ACHN (cell line): ENCODE measurements at regions not wholly inside any gene's neighbourhood (a gene's known extent, or its start where the extent isn't known, plus 50 kb on each side); places are given as distances from the start of the nearest gene placed in this dataset.
"Not testable (repeated sequence)": the region's sequence is repeated elsewhere in the genome, so short reads cannot be mapped to it uniquely, and the experiment has no call there.

Experiments used
- DNase-seq: peaks from one replicate; pipeline ENCODE4 v3.0.0-alpha.2; 2015
- in situ Hi-C: cut with HindIII; loops from 2 replicates; pipeline ENCODE4 v1.10.0; 2017; ENCODE audit warnings: low sequenced_read_pairs, low pct_ligation_motif_present, low pct_unique_long_range_greater_than_20kb

DNA sequence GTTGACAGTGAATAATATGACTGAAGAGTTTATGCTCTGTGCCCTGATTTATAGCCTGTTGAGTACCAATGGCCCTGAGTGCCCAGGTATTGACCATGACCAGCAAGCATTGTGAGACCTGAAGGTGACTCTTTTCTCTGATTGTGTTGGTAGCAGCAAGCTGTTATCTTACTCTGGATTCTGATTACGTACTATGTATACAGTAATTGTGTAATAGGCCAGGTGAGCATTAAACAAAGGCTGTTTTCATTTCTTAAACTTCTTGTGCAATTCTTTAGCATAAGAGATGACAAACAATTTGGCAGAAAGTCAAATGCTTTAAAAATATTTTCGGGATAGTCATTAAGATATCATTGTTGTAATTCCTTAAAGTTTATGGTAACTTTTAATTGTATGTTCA is 111.7 kb upstream of the PTPRK start:
- DNase-seq, result no peak
- in situ Hi-C loops, result no loop called here

GRCh38 chr6:128631031-128631430 is 110.6 kb upstream of the PTPRK start:
- in situ Hi-C loops, result no loop called here
- no peak for DNase-seq

GRCh38 chr6:128630213-128630612 is 109.8 kb upstream of the PTPRK start:
- DNase-seq, result no peak
- in situ Hi-C loops, result no loop called here

- no peak for DNase-seq
- in situ Hi-C loops, result no loop called here
These were observed 96.9 kb upstream of the PTPRK start for GRCh38 chr6:128617285-128617684.

DNA sequence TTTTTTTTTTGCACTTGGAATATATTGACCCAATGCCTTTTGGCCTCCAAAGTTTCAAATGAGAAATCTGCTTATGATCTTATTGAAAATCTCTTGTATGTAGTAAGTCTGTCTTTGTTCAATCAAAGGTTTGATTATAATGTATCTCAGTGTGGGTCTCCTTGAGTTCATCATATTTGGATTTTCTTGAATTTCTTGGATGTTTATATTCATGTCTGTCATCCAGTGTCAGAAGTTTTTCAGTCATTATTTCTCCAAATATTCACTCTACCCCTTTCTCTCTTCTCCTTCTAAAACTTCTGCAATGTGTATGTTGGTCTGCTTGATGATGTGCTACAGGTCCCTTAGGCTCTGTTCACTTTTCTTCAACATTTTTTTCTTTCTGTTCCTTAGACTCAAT is 95.9 kb upstream of the PTPRK start:
- DNase-seq, result no peak
- in situ Hi-C loops, result no loop called here

GRCh38 chr6:128606611-128607010 is 86.2 kb upstream of the PTPRK start:
- in situ Hi-C loops, result no loop called here
- no peak for DNase-seq

GRCh38 chr6:128605961-128606360 is 85.6 kb upstream of the PTPRK start:
- DNase-seq, result no peak
- in situ Hi-C loops, result no loop called here

DNA sequence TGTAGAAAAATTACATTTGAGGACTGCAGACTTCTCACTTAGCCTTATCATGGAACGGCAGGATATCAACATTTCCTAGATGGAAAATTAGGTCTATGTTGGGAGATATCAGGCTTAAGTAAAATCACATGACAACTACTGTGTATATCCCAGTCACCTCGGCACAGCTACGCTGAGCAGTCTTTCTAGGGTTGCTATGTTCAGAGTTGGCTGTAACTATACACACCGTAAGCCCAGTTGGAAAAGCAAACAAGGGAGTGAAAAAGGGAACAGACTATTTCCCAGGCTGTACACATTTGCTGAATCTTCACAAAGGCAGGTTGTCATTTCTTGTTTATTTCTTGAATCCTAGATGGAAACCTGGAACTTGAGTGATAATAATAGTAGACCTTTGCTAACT is 80.7 kb upstream of the PTPRK start:
- in situ Hi-C loops, result no loop called here
- no peak for DNase-seq

- DNase-seq, result peak; percentile 35
- in situ Hi-C loops, result no loop called here
These were observed 80.1 kb upstream of the PTPRK start for GRCh38 chr6:128600397-128600951.

DNA sequence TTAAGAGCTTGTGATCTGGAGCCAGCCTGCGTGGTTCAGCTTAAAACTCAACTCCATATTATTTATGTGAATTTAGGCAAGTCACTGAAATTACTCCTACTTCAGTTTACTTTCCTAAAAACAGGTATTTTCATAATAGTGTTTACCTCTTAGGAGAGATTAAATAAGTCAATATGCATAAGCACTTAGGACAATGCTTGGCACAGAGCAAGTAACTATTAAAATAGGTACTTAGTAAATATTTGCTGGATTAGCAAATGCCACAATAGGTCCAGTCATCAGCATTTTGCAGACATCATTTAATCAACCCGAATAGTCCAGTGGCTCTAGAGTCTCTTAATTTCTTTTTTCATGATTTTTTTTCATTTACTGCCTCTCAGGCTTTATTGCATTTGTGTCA is 78.6 kb upstream of the PTPRK start:
- DNase-seq, result no peak
- in situ Hi-C loops, result no loop called here

- no peak for DNase-seq
- in situ Hi-C loops, result no loop called here
These were observed 78.2 kb upstream of the PTPRK start for GRCh38 chr6:128598571-128598970.

- DNase-seq, result no peak
- in situ Hi-C loops, result no loop called here
These were observed 77.6 kb upstream of the PTPRK start for GRCh38 chr6:128597956-128598355.

DNA sequence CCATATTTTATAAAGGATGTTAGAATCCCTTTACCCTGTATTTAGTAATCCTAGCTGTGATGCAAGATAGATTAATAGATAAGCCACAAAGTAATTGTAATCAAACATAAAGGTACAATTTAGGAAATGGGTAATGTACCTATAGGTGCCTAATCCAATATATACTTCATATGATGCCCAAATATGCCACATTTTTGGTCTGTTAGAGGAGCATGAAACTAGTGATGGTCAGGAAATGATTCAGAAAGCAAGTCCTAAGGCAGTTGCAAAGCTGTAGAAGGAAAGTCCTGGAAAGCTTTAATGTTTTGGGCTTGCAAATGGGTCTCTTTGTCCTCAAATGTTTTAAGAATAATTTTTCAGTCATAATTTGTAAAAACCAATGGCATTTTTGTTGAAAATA is 76.6 kb upstream of the PTPRK start:
- in situ Hi-C loops, result no loop called here
- no peak for DNase-seq

DNA sequence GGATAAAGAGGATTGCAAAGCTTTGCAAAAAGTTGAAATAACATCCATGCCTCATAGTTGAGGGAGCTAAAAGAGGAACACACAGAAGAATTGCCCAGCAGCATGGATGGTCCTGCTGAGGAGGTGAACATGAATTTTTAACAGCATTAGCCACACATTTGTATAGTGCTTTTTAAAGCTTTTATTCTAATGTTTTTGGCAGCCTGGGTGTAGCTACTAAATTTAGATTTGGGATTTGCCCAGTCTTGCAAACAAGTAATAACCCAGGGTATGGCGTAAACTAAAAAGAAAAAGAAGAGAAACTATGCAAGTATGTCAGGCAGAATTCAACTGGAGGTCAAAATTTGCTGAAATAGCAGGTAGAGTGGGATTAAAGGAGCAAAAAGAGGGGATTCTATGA is 75.1 kb upstream of the PTPRK start:
- in situ Hi-C loops, result no loop called here

DNA sequence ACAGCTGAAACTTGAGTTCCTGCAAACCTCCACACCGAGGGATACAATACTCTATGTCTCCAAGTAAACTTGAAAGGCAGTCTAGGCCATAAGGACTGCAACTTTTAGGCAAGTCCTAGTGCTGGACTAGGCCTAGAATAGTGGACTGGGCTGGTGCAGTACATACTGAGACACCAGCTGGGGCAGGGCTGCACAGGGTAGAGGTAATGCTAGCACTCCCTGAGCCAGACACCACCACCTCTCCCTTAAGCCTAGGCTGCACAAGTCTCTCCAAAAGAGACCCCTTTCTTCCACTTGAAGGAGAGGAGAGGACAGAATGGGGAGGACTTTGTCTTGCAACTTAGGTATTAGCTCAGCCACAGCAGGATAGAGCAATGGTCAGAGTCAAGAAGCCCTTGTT is 65.7 kb upstream of the PTPRK start:
- in situ Hi-C loops, result no loop called here
- DNase-seq, result no peak

More for the DNA sequence above, 75.1 kb upstream of the PTPRK start:
- no peak for DNase-seq

DNA sequence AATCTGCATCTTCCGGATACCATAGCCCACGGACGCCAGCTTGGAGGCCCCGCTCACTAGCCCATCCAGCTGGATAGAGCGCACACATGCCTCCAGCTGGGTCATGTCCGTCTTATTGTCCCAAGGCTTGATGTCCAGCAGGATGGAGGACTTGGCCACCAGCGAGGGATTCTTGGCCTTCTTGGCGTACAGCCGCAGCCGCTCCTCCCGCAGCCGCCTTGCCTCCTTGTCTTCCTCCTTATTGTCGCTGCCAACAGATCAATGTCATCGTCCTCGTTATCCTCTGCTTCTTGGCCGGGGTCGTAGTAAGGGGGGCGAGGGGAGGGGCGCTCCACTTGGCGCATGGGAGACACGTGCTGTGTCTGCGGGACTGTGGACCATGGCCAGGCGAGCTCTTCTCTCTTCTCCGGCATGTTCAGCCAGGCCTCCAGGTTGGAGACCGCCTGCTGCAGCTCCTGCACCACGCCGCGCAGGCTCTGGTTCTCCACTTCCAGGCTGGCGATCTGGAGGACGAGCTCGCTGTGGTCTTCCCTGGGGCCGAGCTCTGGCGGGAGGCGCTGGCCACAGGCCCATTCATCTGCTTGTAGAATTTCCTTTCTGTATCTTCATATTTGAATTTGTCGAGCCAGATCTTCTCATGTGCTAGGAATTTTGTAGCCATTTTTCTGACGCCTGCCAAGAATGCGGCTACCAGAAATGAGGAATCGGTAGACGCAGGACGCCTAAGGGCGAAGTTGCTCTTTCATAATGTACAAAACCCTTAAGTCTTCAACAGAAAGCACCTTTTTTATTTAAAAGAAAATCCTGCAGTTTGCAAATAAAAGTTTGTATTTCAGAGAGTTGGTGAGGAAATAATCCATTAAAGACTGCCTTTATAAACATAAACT is 60.1 kb upstream of the PTPRK start:
- in situ Hi-C loops, result no loop called here

DNA sequence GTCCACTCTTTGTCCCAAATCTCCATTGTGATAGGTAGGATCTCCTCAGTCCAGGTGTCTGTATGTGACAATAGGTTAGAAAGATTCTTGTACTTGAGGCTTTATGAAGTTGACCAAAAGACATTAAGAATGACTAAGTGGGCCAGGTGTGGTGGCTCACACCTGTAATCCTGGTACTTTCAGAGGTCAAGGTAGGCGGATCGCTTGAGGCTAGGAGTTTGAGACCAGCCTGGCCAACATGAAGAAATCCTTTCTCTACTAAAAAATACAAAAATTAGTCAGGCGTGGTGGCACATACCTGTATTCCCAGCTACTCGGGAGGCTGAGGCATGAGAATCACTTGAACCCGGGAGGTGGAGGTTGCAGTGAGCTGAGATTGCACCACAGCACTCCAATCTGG is 54.9 kb upstream of the PTPRK start:
- in situ Hi-C loops, DNase-seq: not testable (repeated sequence)

More for the DNA sequence above, 60.1 kb upstream of the PTPRK start:
- no peak for DNase-seq

DNA sequence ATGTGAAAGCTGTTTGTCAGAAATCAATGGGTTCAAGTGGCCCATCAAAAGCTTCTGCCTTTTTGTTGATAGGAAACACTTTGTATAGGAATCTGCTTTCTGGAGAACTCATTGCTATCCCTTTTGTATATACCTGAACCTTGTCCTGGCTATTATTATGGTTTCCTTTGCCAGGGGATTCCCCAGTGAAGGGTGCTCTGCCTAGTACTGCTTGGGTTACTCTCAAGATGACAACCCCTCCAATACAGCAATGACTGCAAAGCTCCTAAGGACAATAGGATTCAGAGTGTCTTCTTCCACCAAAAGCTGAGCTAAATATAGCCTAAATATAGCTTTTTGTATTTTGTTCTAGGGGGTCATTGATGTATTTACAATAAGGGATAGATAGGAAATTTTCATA is 54.0 kb upstream of the PTPRK start:
- no peak for DNase-seq
- in situ Hi-C loops, result no loop called here

- in situ Hi-C loops, result no loop called here
- no peak for DNase-seq
These were observed 52.6 kb upstream of the PTPRK start for GRCh38 chr6:128573036-128573435.

DNA sequence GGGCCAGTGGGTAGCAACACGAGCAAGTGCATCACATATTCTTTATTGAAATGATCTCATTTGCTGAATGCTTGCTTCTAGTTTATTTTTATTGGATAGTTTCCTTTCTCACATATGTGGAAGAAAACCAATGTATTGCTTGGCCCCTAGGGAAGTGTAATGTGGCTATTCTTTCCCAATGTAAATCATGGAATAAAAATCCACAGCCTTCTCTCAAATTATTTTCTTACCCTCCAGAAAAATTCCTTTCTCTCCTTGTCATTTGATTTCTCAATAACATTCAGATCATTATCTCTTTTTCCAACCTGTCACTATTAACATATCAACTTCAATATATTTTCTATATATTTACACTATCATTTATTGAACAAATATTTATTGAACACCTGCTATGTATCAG is 51.9 kb upstream of the PTPRK start:
- in situ Hi-C loops, result no loop called here

More for the DNA sequence above, 51.9 kb upstream of the PTPRK start:
- DNase-seq, result no peak
